Transverse colon (tissue), 4 donors: ENCODE measurements at regions not wholly inside any gene's neighbourhood (a gene's known extent, or its start where the extent isn't known, plus 50 kb on each side); places are given as distances from the start of the nearest gene placed in this dataset.

ENCODE experiments used
- EP300 ChIP-seq: sonication (generic); formaldehyde crosslinking; IDR thresholded peaks from one replicate; pipeline ENCODE4 v1.6.1; 2017; ENCODE audit warnings: antibody characterized with exemption, low read depth
- POLR2A ChIP-seq: fragments of 450-650 bp; IDR thresholded peaks from one replicate; pipeline ENCODE4 v1.6.1; 2016; ENCODE audit warnings: antibody characterized with exemption, mild to moderate bottlenecking, moderate library complexity
- POLR2AphosphoS5 ChIP-seq, 3 donors: sonication (generic); formaldehyde crosslinking; IDR thresholded peaks; one replicate each; pipeline ENCODE4 v1.6.1; 2016; ENCODE audit warnings: antibody characterized with exemption in 3 of 3
- TF ChIP-seq, protein P1 (sequence below), 5 experiments: fragments of 200-600 bp in 3 of 5; fragments of 450-650 bp in 2 of 5; sonication (generic) in 3 of 5; IDR thresholded peaks; 1 replicate in 2 of 5; 2 replicates in 3 of 5; pipeline ENCODE4 v1.5.1; 2016 to 2017; ENCODE audit warnings: antibody characterized with exemption in 5 of 5, inconsistent platforms in 3 of 5, mild to moderate bottlenecking in 2 of 5, moderate library complexity in 1 of 5

DNA sequence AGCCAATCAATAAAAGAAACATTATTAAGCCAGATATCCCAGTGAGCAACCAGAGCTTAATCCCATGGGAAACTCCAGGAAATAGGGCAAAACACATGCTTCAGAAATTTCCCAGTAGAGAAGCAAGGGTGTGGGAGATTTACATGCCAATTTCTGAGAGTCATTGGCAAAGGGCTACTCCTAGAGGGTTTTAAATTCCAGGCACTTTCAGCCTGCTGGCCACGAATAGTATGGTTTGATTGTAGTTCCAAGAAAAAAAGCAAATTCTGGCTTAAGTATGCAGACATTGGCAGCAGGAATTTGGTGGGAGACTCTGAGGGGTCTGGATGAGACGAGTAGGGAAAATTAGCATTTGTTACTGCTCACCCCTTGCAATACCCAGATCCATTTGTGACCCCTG lies 402.1 kb upstream of the SUCLG2 start:
- TF ChIP-seq, protein P1, sequence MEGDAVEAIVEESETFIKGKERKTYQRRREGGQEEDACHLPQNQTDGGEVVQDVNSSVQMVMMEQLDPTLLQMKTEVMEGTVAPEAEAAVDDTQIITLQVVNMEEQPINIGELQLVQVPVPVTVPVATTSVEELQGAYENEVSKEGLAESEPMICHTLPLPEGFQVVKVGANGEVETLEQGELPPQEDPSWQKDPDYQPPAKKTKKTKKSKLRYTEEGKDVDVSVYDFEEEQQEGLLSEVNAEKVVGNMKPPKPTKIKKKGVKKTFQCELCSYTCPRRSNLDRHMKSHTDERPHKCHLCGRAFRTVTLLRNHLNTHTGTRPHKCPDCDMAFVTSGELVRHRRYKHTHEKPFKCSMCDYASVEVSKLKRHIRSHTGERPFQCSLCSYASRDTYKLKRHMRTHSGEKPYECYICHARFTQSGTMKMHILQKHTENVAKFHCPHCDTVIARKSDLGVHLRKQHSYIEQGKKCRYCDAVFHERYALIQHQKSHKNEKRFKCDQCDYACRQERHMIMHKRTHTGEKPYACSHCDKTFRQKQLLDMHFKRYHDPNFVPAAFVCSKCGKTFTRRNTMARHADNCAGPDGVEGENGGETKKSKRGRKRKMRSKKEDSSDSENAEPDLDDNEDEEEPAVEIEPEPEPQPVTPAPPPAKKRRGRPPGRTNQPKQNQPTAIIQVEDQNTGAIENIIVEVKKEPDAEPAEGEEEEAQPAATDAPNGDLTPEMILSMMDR (IDR thresholded peaks at IDR 0.05), result no peak
- TF ChIP-seq POLR2A (no peak), EP300 (no peak), POLR2AphosphoS5 (IDR thresholded peaks at IDR 0.05) (no peak)
